Stimulated activated CD4-positive, alpha-beta T cell treated with anti-CD3 and anti-CD28 coated beads, Interleukin-4, amount 100 ng/mL, for 48 hours (primary cell): ENCODE measurements at regions not wholly inside any gene's neighbourhood (a gene's known extent, or its start where the extent isn't known, plus 50 kb on each side); places are given as distances from the start of the nearest gene placed in this dataset.

Experiments
- DNase-seq, 2 donors: peaks; one replicate each; pipeline ENCODE4 v3.0.0-alpha.2; 2020; ENCODE audit warnings: low read depth in 2 of 2

DNA sequence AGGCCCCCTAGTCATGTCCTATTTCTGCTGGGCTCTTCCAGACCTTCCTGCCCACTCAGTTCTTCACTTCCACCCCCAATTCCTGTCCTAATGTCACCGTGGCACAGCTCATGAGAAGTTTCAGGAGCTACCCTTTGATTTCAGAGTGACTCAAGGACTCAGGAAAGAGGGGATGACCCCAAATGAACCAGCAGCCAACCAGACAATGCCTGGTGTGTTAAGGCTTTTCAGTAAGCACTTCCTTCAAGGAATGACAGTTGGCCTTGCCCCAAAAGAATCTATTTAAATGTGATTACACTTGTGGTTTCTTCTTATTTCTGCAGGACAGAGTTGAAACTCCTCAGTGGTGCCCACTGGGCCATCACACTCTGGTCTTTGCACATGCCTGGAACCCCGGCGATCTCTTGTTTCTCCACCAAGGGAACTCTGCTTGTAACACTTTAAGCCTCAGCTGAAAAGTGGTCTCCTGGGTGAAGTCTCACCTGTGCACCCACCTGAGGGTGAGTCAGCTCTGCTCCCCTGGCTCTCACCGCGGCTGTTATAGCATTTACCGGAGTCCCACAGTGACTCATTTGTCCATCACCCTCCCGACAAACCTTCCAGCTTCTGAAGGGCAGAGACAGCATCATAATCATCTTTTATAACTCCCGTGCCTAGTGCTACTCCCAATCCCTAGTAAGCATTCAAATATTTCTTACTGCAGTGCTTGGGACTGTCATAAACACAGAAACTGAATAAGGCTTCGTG is 123.0 kb upstream of the SVIL start:
- no peak for DNase-seq

GRCh38 chr10:29756451-29756850 is 121.7 kb upstream of the SVIL start:
- no peak for DNase-seq

GRCh38 chr10:29753283-29753682 is 118.5 kb upstream of the SVIL start:
- DNase-seq, result no peak

- DNase-seq, result no peak
These were observed 116.9 kb upstream of the SVIL start for GRCh38 chr10:29751684-29752083.

GRCh38 chr10:29751240-29751639 is 116.5 kb upstream of the SVIL start:
- no peak for DNase-seq

- DNase-seq, result no peak
These were observed 114.4 kb upstream of the SVIL start for GRCh38 chr10:29749150-29749549.

DNA sequence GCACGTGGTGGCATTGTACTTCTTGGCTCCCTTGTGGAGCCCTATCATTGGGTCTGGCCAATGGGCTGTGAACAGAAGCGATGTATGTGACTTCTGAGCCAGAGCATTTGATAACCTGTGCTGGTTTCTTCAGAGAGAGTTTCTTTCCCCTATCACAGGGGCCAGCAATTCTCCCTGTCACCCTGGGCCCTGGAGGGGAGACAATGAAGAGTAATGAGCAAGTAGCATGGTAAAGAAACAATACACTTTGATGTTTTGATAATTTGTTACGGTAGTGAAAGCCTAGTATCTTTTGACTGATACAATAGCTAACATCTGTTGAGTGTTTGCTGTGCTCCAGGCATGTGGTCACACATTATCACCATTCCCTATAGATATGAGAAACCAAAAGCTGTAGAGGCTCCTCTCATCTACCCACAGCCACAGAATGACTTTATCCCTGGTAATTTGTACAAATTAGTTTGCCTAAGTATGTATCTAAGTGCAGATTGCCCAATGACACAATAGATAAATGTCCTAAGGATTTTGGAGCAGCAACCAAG is 113.4 kb upstream of the SVIL start:
- DNase-seq, result no peak

GRCh38 chr10:29746080-29746797 is 111.5 kb upstream of the SVIL start:
- DNase-seq, result no peak

DNA sequence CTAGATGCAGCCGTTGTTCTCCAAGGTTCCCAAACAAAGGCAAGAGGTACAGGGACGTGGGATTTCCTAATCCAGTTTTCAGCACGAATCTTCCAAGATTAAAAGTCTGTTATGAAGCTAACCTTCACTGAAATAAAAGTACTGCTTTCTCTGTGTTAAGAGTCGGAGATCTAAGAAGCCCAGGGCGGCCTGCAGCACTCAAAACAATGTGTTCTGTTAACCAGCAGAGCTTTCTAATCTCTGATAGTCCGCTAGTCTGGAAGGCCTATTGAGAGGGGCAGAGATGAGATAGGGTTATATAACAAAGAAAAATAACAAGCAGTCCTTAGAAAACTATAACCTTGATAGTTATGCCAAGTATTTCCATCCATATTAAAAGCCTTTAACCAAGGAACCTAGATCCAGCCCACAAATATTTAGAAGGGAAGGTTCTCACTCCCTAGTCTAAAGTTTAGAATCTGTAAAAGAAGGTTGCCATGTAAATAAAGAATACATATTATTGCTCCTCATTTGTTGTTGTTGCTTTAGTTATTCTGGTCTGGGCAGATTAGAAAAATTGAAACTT is 106.3 kb upstream of the SVIL start:
- DNase-seq, result no peak

GRCh38 chr10:29738341-29738740 is 103.6 kb upstream of the SVIL start:
- no peak for DNase-seq

GRCh38 chr10:29737074-29737593 is 102.4 kb upstream of the SVIL start:
- DNase-seq, result peak in 1 of 2 donors; percentile 9

- peak; percentile 6 to 17 for DNase-seq
These were observed 101.7 kb upstream of the SVIL start for GRCh38 chr10:29736366-29737073.

DNA sequence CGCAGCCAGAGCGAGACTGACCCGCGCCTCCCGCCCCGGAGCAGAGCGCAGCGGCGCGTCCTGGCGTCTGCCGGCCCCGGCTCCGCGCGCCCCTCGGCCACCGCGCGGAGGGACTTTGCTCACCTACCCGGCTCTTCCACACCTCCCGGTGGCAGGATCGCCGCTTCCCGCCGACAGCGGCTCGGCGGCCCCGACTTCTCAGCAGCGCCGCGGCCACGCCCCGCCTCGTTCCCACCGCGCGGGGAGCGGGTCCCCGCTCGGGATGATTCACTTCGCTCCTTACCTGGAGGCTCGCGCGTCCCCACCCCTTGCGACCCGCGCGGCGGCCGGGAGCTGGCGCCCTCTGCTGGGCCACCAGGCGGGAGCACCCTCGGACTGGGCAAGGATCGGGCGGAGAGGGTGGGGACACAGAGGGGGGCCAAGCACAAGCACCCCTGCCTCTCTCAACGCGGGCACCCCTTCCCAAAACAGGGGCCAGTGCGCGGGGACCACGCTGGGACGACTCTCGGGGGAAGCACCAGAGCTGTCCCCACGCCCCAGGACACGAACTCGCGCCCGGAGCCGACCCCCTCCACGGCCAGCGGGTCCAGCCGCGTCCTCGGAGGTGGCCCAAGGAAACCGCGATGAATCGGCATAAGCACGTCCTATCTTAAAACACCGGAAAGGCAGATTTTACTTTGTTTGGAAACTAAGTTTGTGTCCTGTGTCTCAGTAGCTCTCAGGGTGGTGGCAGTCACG is 101.0 kb upstream of the SVIL start:
- DNase-seq, result peak; percentile 77 to 80

GRCh38 chr10:29734962-29735627 is 100.3 kb upstream of the SVIL start:
- peak; percentile 36 to 50 for DNase-seq

- no peak for DNase-seq
These were observed 99.8 kb upstream of the SVIL start for GRCh38 chr10:29734640-29734961.

DNA sequence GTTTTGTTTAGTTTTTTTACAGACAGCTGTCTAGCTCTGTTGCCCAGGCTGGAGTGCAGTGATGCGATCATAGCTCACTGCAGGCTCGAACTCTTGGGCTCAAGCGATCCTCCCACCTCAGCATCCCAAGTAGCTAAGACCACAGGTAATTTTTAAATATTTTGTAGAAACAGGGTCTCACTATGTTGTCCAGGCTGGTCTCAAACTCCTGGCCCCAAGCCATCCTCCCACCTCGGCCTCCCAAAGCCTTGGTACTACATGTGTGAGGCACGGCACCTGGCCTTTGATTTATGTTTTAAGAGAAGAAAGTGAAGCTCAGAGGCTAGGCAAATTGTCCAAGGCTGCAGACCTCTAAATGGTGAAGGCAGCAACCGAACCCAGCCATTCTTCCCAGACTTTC is 98.6 kb upstream of the SVIL start:
- no peak for DNase-seq

DNA sequence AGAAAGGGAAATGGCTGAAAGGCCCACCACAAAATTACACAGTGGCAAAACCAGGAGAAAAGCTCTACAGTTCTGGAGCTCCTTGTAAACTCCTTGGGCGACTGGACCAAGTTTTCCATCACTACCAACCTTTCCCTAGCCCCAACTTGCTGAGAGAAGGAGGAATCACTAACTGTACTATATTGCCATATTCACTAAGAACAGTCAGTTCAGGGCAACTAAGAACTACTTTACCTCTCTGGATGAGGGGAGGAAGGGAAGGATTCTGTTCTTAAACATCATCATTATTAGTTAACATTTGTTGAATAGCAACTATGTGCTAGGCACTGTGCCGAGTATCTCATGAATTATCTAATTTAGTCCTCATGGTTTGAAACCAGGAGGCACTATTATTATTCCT is 98.1 kb upstream of the SVIL start:
- DNase-seq, result no peak

DNA sequence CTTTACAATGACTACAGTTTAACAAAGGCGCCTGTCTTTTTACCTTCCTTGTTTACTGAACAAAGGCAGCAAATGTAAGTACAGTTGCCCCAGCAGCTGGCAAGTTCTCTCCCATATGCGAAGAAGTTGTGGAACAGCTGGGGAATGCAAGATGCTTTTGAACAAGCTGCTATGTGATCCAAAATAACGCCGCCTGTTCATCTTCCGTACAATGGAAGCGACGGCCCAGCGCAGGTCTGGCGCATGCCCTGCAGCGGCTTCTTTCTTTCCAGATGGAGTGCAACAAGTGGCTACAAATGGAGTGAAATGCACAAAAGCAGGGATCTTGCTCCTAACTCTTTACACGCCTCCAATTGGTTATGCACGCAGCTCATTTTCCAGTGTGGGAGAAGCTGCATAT is 97.0 kb upstream of the SVIL start:
- DNase-seq, result no peak

- DNase-seq, result no peak
These were observed 96.2 kb upstream of the SVIL start for GRCh38 chr10:29730969-29731368.

- DNase-seq, result no peak
These were observed 95.7 kb upstream of the SVIL start for GRCh38 chr10:29730458-29730857.

- DNase-seq, result no peak
These were observed 93.8 kb upstream of the SVIL start for GRCh38 chr10:29728541-29729049.
